Prostate gland (tissue), 2 donors: ENCODE measurements at regions not wholly inside any gene's neighbourhood (a gene's known extent, or its start where the extent isn't known, plus 50 kb on each side); places are given as distances from the start of the nearest gene placed in this dataset.

Source experiments
- DNase-seq: peaks from one replicate; pipeline ENCODE4 v3.0.0-alpha.2; 2019; ENCODE audit warnings: low spot score
- H3K27ac ChIP-seq, 2 donors: fragments of 200-600 bp; sonication (generic); 2 replicates each; pipeline ENCODE4 v1.5.1; 2017 to 2019
- H3K27me3 ChIP-seq: fragments of 200-600 bp; sonication (generic); replicated peaks from 2 replicates; pipeline ENCODE4 v1.5.1; 2019; ENCODE audit not compliant: insufficient read depth
- H3K36me3 ChIP-seq, 2 donors: fragments of 200-600 bp; sonication (generic); 1 replicate in 1 of 2; 2 replicates in 1 of 2; pipeline versions ENCODE4 v1.5.1 to v1.8.1; 2017 to 2019
- H3K4me1 ChIP-seq: fragments of 200-600 bp; sonication (generic); replicated peaks from 2 replicates; pipeline ENCODE4 v1.5.1; 2019
- H3K4me3 ChIP-seq, 2 donors: fragments of 200-600 bp; sonication (generic); 2 replicates each; pipeline ENCODE4 v1.5.1; 2017 to 2019
- H3K9me3 ChIP-seq: fragments of 200-600 bp; sonication (generic); 2 replicates; pipeline ENCODE4 v1.5.1; 2017
- CTCF ChIP-seq, 4 experiments: fragments of 200-600 bp in 2 of 4; fragments of 450-650 bp in 2 of 4; sonication (generic) in 2 of 4; IDR thresholded peaks; 1 replicate in 3 of 4; 2 replicates in 1 of 4; pipeline ENCODE4 v1.5.1; 2016 to 2019; ENCODE audit warnings: antibody characterized with exemption in 4 of 4, mild to moderate bottlenecking in 2 of 4, moderate library complexity in 2 of 4
- POLR2A ChIP-seq: fragments of 450-650 bp; IDR thresholded peaks from one replicate; pipeline ENCODE4 v1.6.1; 2016; ENCODE audit warnings: antibody characterized with exemption, mild to moderate bottlenecking
- POLR2AphosphoS5 ChIP-seq: sonication (generic); formaldehyde crosslinking; IDR thresholded peaks from one replicate; pipeline ENCODE4 v1.6.1; 2017; ENCODE audit warnings: antibody characterized with exemption
- WGBS: methylation state at CpG from one replicate; pipeline ENCODE4 v1.1.5; 2018; 5-methylcytosine and 5-hydroxymethylcytosine counted together
- intact Hi-C: fragments of 100-400 bp; cut with DNase I; formaldehyde crosslinking; loops from one replicate; pipeline ENCODE4 v1.14.2; 2022

DNA sequence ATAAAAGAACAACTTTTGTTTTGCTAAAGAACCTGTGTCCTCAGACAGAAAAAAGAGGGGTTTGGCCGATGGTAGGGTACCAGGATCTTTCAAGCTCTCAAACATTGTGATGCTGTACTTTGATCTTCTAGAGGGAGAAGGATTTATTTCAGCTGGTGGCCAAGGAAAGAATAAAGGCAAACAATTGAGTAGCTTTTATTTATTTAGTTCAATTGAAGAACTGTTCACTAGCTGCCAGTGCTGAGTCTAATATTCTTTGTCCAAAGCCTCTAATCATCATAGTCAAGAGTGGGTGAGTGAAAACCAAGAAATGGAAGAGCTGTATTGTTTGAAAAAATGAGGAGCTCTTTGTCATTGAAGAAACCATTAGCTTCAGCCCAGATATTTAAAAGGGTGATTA is 138.4 kb downstream of the FAT3 start:
- intact Hi-C loops: no loop called here
- Histone ChIP-seq H3K4me1 (no peaks in the 10 kb centered on the region), H3K36me3 (no peaks in the 10 kb centered on the region), H3K27ac (no peak overlapping the region), H3K27me3 (no peaks in the 10 kb centered on the region), H3K9me3 (no peaks in the 10 kb centered on the region), H3K4me3 (no peak overlapping the region)
- WGBS: 29% methylated on average over 1 of the region's 1 CpG
- DNase-seq: no peak
- TF ChIP-seq POLR2AphosphoS5 (no peak), POLR2A (no peak), CTCF (IDR thresholded peaks at IDR 0.05) (no peak)

GRCh38 chr11:92364177-92364576 is 139.6 kb downstream of the FAT3 start:
- whole genome bisulfite sequencing: 80% methylated on average over 4 of the region's 4 CpGs
- Histone ChIP-seq H3K36me3 (no peaks in the 10 kb centered on the region), H3K27me3 (no peaks in the 10 kb centered on the region), H3K27ac (no peak overlapping the region), H3K4me3 (no peak overlapping the region), H3K9me3 (no peaks in the 10 kb centered on the region), H3K4me1 (no peaks in the 10 kb centered on the region)
- TF ChIP-seq POLR2AphosphoS5 (no peak), POLR2A (no peak), CTCF (IDR thresholded peaks at IDR 0.05) (no peak)
- no peak for DNase-seq
- intact Hi-C loops: no loop called here

GRCh38 chr11:92376146-92376599 is 151.6 kb downstream of the FAT3 start:
- no peaks in the 10 kb centered on the region for H3K9me3 ChIP-seq
- H3K4me1 ChIP-seq: no peaks in the 10 kb centered on the region
- no peak for DNase-seq
- intact Hi-C loops: no loop called here
- WGBS: 38% methylated on average over 3 of the region's 3 CpGs
- no peaks in the 10 kb centered on the region for H3K36me3 ChIP-seq
- no peaks in the 10 kb centered on the region for H3K27me3 ChIP-seq
- TF ChIP-seq POLR2AphosphoS5: no peak
- no peak for TF ChIP-seq POLR2A
- TF ChIP-seq CTCF (IDR thresholded peaks at IDR 0.05): no peak
- no peak overlapping the region for H3K4me3 ChIP-seq
- no peak overlapping the region for H3K27ac ChIP-seq

- H3K9me3 ChIP-seq: no peaks in the 10 kb centered on the region
- intact Hi-C loops: no loop called here
Observed at GRCh38 chr11:92376680-92377079, 152.1 kb downstream of the FAT3 start.

More at GRCh38 chr11:92376680-92377079, 152.1 kb downstream of the FAT3 start:
- no peaks in the 10 kb centered on the region for H3K4me1 ChIP-seq
- no peak for DNase-seq
- TF ChIP-seq POLR2AphosphoS5 (no peak), CTCF (IDR thresholded peaks at IDR 0.05) (no peak), POLR2A (no peak)
- H3K36me3 ChIP-seq: no peaks in the 10 kb centered on the region
- H3K27me3 ChIP-seq: no peaks in the 10 kb centered on the region
- 94% methylated on average over 1 of the region's 1 CpG for WGBS
- no peak overlapping the region for H3K27ac ChIP-seq
- no peak overlapping the region for H3K4me3 ChIP-seq
